HG03520 (cell line): ENCODE measurements at regions not wholly inside any gene's neighbourhood (a gene's known extent, or its start where the extent isn't known, plus 50 kb on each side); places are given as distances from the start of the nearest gene placed in this dataset.

Experiments used
- ATAC-seq: cut with Tn5 transposase; IDR thresholded peaks from one replicate; pipeline ENCODE4 v1.9.1; 2021; ENCODE audit warnings: mild to moderate bottlenecking, moderate library complexity; ENCODE audit not compliant: unreplicated experiment

- no peak for ATAC-seq
Observed at GRCh38 chr2:15763822-15764682, 172.4 kb downstream of the DDX1 start.

GRCh38 chr2:15764683-15765011 is 173.0 kb downstream of the DDX1 start:
- no peak for ATAC-seq

- ATAC-seq: no peak
Observed at GRCh38 chr2:15765211-15765610, 173.5 kb downstream of the DDX1 start.

- no peak for ATAC-seq
Observed at GRCh38 chr2:15765686-15766302, 174.1 kb downstream of the DDX1 start.

- no peak for ATAC-seq
Observed at GRCh38 chr2:15766303-15766861, 174.0 kb upstream of the MYCN start.

- ATAC-seq: no peak
Observed at GRCh38 chr2:15766911-15767597, 173.3 kb upstream of the MYCN start.

GRCh38 chr2:15767679-15768078 is 172.7 kb upstream of the MYCN start:
- no peak for ATAC-seq

- no peak for ATAC-seq
Observed at GRCh38 chr2:15768142-15768541, 172.2 kb upstream of the MYCN start.

- ATAC-seq: no peak
Observed at GRCh38 chr2:15768615-15769014, 171.7 kb upstream of the MYCN start.

- ATAC-seq: no peak
Observed at GRCh38 chr2:15769235-15769634, 171.1 kb upstream of the MYCN start.

- ATAC-seq: no peak
Observed at GRCh38 chr2:15769676-15770547, 170.4 kb upstream of the MYCN start.

- no peak for ATAC-seq
Observed at GRCh38 chr2:15770606-15771005, 169.7 kb upstream of the MYCN start.

- ATAC-seq: no peak
Observed at GRCh38 chr2:15771124-15771523, 169.2 kb upstream of the MYCN start.

GRCh38 chr2:15772086-15772595 is 168.2 kb upstream of the MYCN start:
- ATAC-seq: no peak

GRCh38 chr2:15772681-15773080 is 167.7 kb upstream of the MYCN start:
- ATAC-seq: no peak

GRCh38 chr2:15773204-15773603 is 167.1 kb upstream of the MYCN start:
- no peak for ATAC-seq

GRCh38 chr2:15773846-15774245 is 166.5 kb upstream of the MYCN start:
- no peak for ATAC-seq

- ATAC-seq: no peak
Observed at GRCh38 chr2:15775753-15776628, 164.4 kb upstream of the MYCN start.

- no peak for ATAC-seq
Observed at GRCh38 chr2:15776629-15776919, 163.8 kb upstream of the MYCN start.
